Breast epithelium (tissue), 3 donors: ENCODE measurements at regions not wholly inside any gene's neighbourhood (a gene's known extent, or its start where the extent isn't known, plus 50 kb on each side); places are given as distances from the start of the nearest gene placed in this dataset.

ENCODE experiments used
- POLR2A ChIP-seq: fragments of 450-650 bp; IDR thresholded peaks from one replicate; pipeline ENCODE4 v1.6.1; 2016; ENCODE audit warnings: antibody characterized with exemption, mild to moderate bottlenecking, moderate library complexity
- POLR2AphosphoS5 ChIP-seq, 3 donors: sonication (generic); formaldehyde crosslinking; IDR thresholded peaks; one replicate each; pipeline ENCODE4 v1.6.1; 2017; ENCODE audit warnings: antibody characterized with exemption in 3 of 3
- TF ChIP-seq, protein P1 (sequence below), 3 donors: fragments of 450-650 bp; IDR thresholded peaks; one replicate each; pipeline ENCODE4 v1.5.1; 2016 to 2017; ENCODE audit warnings: antibody characterized with exemption in 3 of 3, mild to moderate bottlenecking in 3 of 3, moderate library complexity in 3 of 3

- TF ChIP-seq, protein P1, sequence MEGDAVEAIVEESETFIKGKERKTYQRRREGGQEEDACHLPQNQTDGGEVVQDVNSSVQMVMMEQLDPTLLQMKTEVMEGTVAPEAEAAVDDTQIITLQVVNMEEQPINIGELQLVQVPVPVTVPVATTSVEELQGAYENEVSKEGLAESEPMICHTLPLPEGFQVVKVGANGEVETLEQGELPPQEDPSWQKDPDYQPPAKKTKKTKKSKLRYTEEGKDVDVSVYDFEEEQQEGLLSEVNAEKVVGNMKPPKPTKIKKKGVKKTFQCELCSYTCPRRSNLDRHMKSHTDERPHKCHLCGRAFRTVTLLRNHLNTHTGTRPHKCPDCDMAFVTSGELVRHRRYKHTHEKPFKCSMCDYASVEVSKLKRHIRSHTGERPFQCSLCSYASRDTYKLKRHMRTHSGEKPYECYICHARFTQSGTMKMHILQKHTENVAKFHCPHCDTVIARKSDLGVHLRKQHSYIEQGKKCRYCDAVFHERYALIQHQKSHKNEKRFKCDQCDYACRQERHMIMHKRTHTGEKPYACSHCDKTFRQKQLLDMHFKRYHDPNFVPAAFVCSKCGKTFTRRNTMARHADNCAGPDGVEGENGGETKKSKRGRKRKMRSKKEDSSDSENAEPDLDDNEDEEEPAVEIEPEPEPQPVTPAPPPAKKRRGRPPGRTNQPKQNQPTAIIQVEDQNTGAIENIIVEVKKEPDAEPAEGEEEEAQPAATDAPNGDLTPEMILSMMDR (IDR thresholded peaks at IDR 0.05) = no peak
- TF ChIP-seq POLR2AphosphoS5 (IDR thresholded peaks at IDR 0.05) (no peak), POLR2A (no peak)
Measured at GRCh38 chr9:86771420-86771819, 175.9 kb downstream of the GAS1 start.
